SU-DHL-6 (cell line): ENCODE measurements at regions not wholly inside any gene's neighbourhood (a gene's known extent, or its start where the extent isn't known, plus 50 kb on each side); places are given as distances from the start of the nearest gene placed in this dataset.

ENCODE experiments used
- H2AFZ ChIP-seq: fragments of 200-600 bp; sonication (generic); 2 replicates; pipeline ENCODE4 v1.6.1; 2014; ENCODE audit warnings: low read depth, mild to moderate bottlenecking, moderate library complexity, mixed read lengths, antibody characterized with exemption, low read length; ENCODE audit not compliant: severe bottlenecking
- H3F3A ChIP-seq: fragments of 200-600 bp; shearing (Covaris generic); 2 replicates; pipeline ENCODE4 v1.6.0; 2016; ENCODE audit warnings: antibody characterized with exemption, mild to moderate bottlenecking; ENCODE audit not compliant: insufficient read depth
- H3K27ac ChIP-seq: fragments of 200-600 bp; sonication (generic); 2 replicates; pipeline ENCODE4 v1.5.1; 2016; ENCODE audit warnings: low read depth, mild to moderate bottlenecking, low read length, moderate library complexity, mixed read lengths
- H3K27me3 ChIP-seq: fragments of 200-600 bp; sonication (generic), shearing (Covaris generic); 2 replicates; pipeline ENCODE4 v1.6.0; 2014; ENCODE audit warnings: mild to moderate bottlenecking, low read length
- H3K36me3 ChIP-seq: fragments of 200-600 bp; sonication (generic); 2 replicates; pipeline ENCODE4 v1.6.1; 2014; ENCODE audit warnings: mild to moderate bottlenecking, low read length, mixed read lengths
- H3K4me2 ChIP-seq: fragments of 300-600, 200-600 bp; shearing (Covaris generic), sonication (generic); 2 replicates; pipeline ENCODE4 v1.6.0; 2014; ENCODE audit warnings: low read length, low read depth, mild to moderate bottlenecking; ENCODE audit not compliant: poor library complexity, severe bottlenecking
- H3K4me3 ChIP-seq: fragments of 200-600 bp; sonication (generic); 2 replicates; pipeline ENCODE4 v1.5.1; 2014; ENCODE audit warnings: antibody characterized with exemption, low read length, mild to moderate bottlenecking, mixed read lengths; ENCODE audit not compliant: insufficient read depth, poor library complexity, severe bottlenecking
- H3K79me2 ChIP-seq: fragments of 200-600 bp; sonication (generic); 2 replicates; pipeline ENCODE4 v1.6.1; 2014; ENCODE audit warnings: mild to moderate bottlenecking, low read length, moderate library complexity; ENCODE audit not compliant: insufficient read depth
- H3K9ac ChIP-seq: fragments of 200-600 bp; sonication (generic); 2 replicates; pipeline ENCODE4 v1.7.0; 2014; ENCODE audit warnings: mild to moderate bottlenecking, low read length
- H3K9me2 ChIP-seq: fragments of 200-600 bp; sonication (generic); replicated peaks from 2 replicates; pipeline ENCODE4 v1.6.1; 2014; ENCODE audit warnings: low read length; ENCODE audit not compliant: insufficient read depth
- H3K9me3 ChIP-seq: fragments of 200-600 bp; sonication (generic); 2 replicates; pipeline ENCODE4 v1.6.1; 2014; ENCODE audit warnings: low read length, mixed read lengths; ENCODE audit not compliant: insufficient read depth
- H4K20me1 ChIP-seq: fragments of 200-600 bp; sonication (generic); 2 replicates; pipeline ENCODE4 v1.6.1; 2014; ENCODE audit warnings: low read depth, mild to moderate bottlenecking, antibody characterized with exemption, low read length, moderate library complexity, mixed read lengths
- CTCF ChIP-seq: fragments of 200-600 bp; sonication (generic); IDR thresholded peaks from one replicate; pipeline ENCODE4 v1.5.1; 2017; ENCODE audit warnings: antibody characterized with exemption, mild to moderate bottlenecking, low read length, moderate library complexity; ENCODE audit not compliant: insufficient read depth, poor library complexity, severe bottlenecking
- EZH2phosphoT487 ChIP-seq: fragments of 200-600 bp; sonication (generic), shearing (Covaris generic); conservative IDR thresholded peaks from 2 replicates; pipeline ENCODE4 v1.6.1; 2018; ENCODE audit warnings: mild to moderate bottlenecking, antibody characterized with exemption, low read length, moderate library complexity, mixed read lengths

- no peak for TF ChIP-seq CTCF
- no peak for TF ChIP-seq EZH2phosphoT487
- no peaks in the 10 kb centered on the region for H3K36me3 ChIP-seq
- H3F3A ChIP-seq = no peaks in the 10 kb centered on the region
- H3K27me3 ChIP-seq = no peaks in the 10 kb centered on the region
- no peaks in the 10 kb centered on the region for H3K79me2 ChIP-seq
- no peak overlapping the region for H2AFZ ChIP-seq
- no peak overlapping the region for H3K4me2 ChIP-seq
- no peaks in the 10 kb centered on the region for H3K9me3 ChIP-seq
- H3K9me2 ChIP-seq = no peaks in the 10 kb centered on the region
- no peaks in the 10 kb centered on the region for H4K20me1 ChIP-seq
- H3K4me3 ChIP-seq = no peak overlapping the region
- no peak overlapping the region for H3K27ac ChIP-seq
- no peak overlapping the region for H3K9ac ChIP-seq
Measured at GRCh38 chr7:68309271-68309670, 1289.0 kb upstream of the AUTS2 start.

- H3K9me3 ChIP-seq = no peaks in the 10 kb centered on the region
- H3F3A ChIP-seq = no peaks in the 10 kb centered on the region
- no peak overlapping the region for H3K27ac ChIP-seq
- no peaks in the 10 kb centered on the region for H4K20me1 ChIP-seq
- H3K27me3 ChIP-seq = no peaks in the 10 kb centered on the region
- H3K79me2 ChIP-seq = no peaks in the 10 kb centered on the region
- TF ChIP-seq CTCF (no peak), EZH2phosphoT487 (no peak)
- H3K9ac ChIP-seq = no peak overlapping the region
- no peaks in the 10 kb centered on the region for H3K9me2 ChIP-seq
- H2AFZ ChIP-seq = no peak overlapping the region
- H3K4me2 ChIP-seq = no peak overlapping the region
- no peaks in the 10 kb centered on the region for H3K36me3 ChIP-seq
- H3K4me3 ChIP-seq = no peak overlapping the region
Measured at GRCh38 chr7:68309806-68310205, 1288.5 kb upstream of the AUTS2 start.

GRCh38 chr7:68311958-68312357, 1286.3 kb upstream of the AUTS2 start:
- Histone ChIP-seq H3K4me2 (no peak overlapping the region), H4K20me1 (no peaks in the 10 kb centered on the region), H3K27me3 (no peaks in the 10 kb centered on the region), H3K9ac (no peak overlapping the region), H3K27ac (no peak overlapping the region), H3K36me3 (no peaks in the 10 kb centered on the region), H3K79me2 (no peaks in the 10 kb centered on the region), H2AFZ (no peak overlapping the region), H3F3A (no peaks in the 10 kb centered on the region), H3K9me2 (no peaks in the 10 kb centered on the region), H3K4me3 (no peak overlapping the region), H3K9me3 (no peaks in the 10 kb centered on the region)
- TF ChIP-seq CTCF (no peak), EZH2phosphoT487 (no peak)

GRCh38 chr7:68313806-68314205, 1284.5 kb upstream of the AUTS2 start:
- no peak for TF ChIP-seq CTCF
- TF ChIP-seq EZH2phosphoT487 = no peak
- no peaks in the 10 kb centered on the region for H3F3A ChIP-seq
- no peaks in the 10 kb centered on the region for H3K79me2 ChIP-seq
- no peaks in the 10 kb centered on the region for H3K9me2 ChIP-seq
- H3K36me3 ChIP-seq = no peaks in the 10 kb centered on the region
- H4K20me1 ChIP-seq = no peaks in the 10 kb centered on the region
- H3K9me3 ChIP-seq = no peaks in the 10 kb centered on the region
- no peak overlapping the region for H2AFZ ChIP-seq
- no peak overlapping the region for H3K4me3 ChIP-seq
- no peak overlapping the region for H3K9ac ChIP-seq
- no peaks in the 10 kb centered on the region for H3K27me3 ChIP-seq
- no peak overlapping the region for H3K4me2 ChIP-seq
- no peak overlapping the region for H3K27ac ChIP-seq
